ENCODE measurements at regions not wholly inside any gene's neighbourhood (a gene's known extent, or its start where the extent isn't known, plus 50 kb on each side); places are given as distances from the start of the nearest gene placed in this dataset.

GRCh38 chr10:36670621-36671402 lies 454.6 kb upstream of the ANKRD30A start:
- TF ChIP-seq CTCF (conservative IDR thresholded peaks at IDR 0.05; ENCODE audit: low read depth, low read length), result no peak
- TF ChIP-seq EZH2 (IDR thresholded peaks at IDR 0.05; ENCODE audit: borderline replicate concordance, low read depth, low read length, poor library complexity, severe bottlenecking), result no peak

Measured in A673 (cell line).